A549 (cell line): ENCODE measurements at regions not wholly inside any gene's neighbourhood (a gene's known extent, or its start where the extent isn't known, plus 50 kb on each side); places are given as distances from the start of the nearest gene placed in this dataset.

Experiments
- ATAC-seq, 2 experiments: fragments of 200-7000 bp in 1 of 2; fragments of >200 bp in 1 of 2; cut with Nextera tagmentation in 1 of 2; cut with Tn5 transposase in 1 of 2; 3 replicates each; pipeline versions ENCODE4 v1.8.0 to v1.9.1; 2018 to 2020; ENCODE audit warnings: mild to moderate bottlenecking in 1 of 2, moderate library complexity in 1 of 2
- CTCF ChIA-PET: fragments of 300-600 bp; sonication (Branson Sonifier 250); formaldehyde crosslinking; extraction: SDS; loops from one replicate; lab custom pipeline; 2021; ENCODE audit warnings: antibody characterized with exemption, inconsistent platforms; lab: Yijun Ruan, JAX
- POLR2A ChIA-PET: fragments of 350-600 bp; formaldehyde crosslinking; extraction: SDS; loops from one replicate; lab custom pipeline; 2021; ENCODE audit warnings: antibody characterized with exemption, inconsistent platforms; lab: Yijun Ruan, JAX
- DNase-seq, 2 experiments: peaks; one replicate each; pipeline versions ENCODE4 v3.0.0 to v3.0.0-alpha.2; 2011 to 2016; ENCODE audit warnings: low read depth in 1 of 2, low spot score in 1 of 2
- FAIRE-seq: peaks from 2 replicates; lab custom pipeline; 2011; peaks lifted over from hg19 to GRCh38; lab: Jason Lieb, UNC
- H3K27ac ChIP-seq, 2 experiments: fragments of >200 bp; sonication (Bioruptor Twin); formaldehyde crosslinking; 3 replicates each; pipeline ENCODE4 v1.5.1; 2016 to 2017
- H3K4me1 ChIP-seq: fragments of >200 bp; sonication (Bioruptor Twin); formaldehyde crosslinking; 3 replicates; pipeline ENCODE4 v1.6.1; 2016
- H3K4me2 ChIP-seq: fragments of >200 bp; sonication (Bioruptor Twin); formaldehyde crosslinking; 3 replicates; pipeline ENCODE4 v1.6.1; 2016
- H3K4me3 ChIP-seq: fragments of >200 bp; sonication (Bioruptor Twin); formaldehyde crosslinking; 3 replicates; pipeline ENCODE4 v1.5.1; 2016
- H3K9me3 ChIP-seq: fragments of >200 bp; sonication (Bioruptor Twin); formaldehyde crosslinking; 3 replicates; pipeline ENCODE4 v1.6.1; 2016
- ATOH8 ChIP-seq: fragments of 250-450 bp; sonication (Bioruptor Pico); IDR thresholded peaks from 2 replicates; pipeline ENCODE4 v1.5.0; 2020; ENCODE audit warnings: low read depth, mild to moderate bottlenecking, moderate library complexity
- CBX8 ChIP-seq: fragments of 200-600 bp; sonication (generic); IDR thresholded peaks from 2 replicates; pipeline ENCODE4 v1.6.1; 2016
- CHD2 ChIP-seq: fragments of 150-350 bp; IDR thresholded peaks from 2 replicates; pipeline ENCODE4 v1.6.1; 2014; ENCODE audit warnings: low read length; ENCODE audit not compliant: partially characterized antibody
- CHD4 ChIP-seq: fragments of 200-600 bp; sonication (generic); IDR thresholded peaks from 2 replicates; pipeline ENCODE4 v1.6.1; 2016; ENCODE audit warnings: antibody characterized with exemption, mild to moderate bottlenecking, borderline replicate concordance
- EHF ChIP-seq: fragments of 250-450 bp; sonication (Bioruptor Pico); IDR thresholded peaks from 2 replicates; pipeline ENCODE4 v1.5.0; 2020; ENCODE audit warnings: mild to moderate bottlenecking
- EHMT2 ChIP-seq: fragments of 200-600 bp; sonication (generic); IDR thresholded peaks from 2 replicates; pipeline ENCODE4 v1.6.1; 2016; ENCODE audit warnings: antibody characterized with exemption, low read depth, mild to moderate bottlenecking, moderate library complexity
- ELK1 ChIP-seq: fragments of 150-350 bp; IDR thresholded peaks from 2 replicates; pipeline ENCODE4 v1.6.1; 2014; ENCODE audit warnings: low read depth, mild to moderate bottlenecking, low read length
- FOSL2 ChIP-seq, 2 experiments: fragments of 450-650 bp in 1 of 2; fragments of >200 bp in 1 of 2; sonication (Bioruptor Twin) in 1 of 2; formaldehyde crosslinking; IDR thresholded peaks; 2 replicates each; pipeline versions ENCODE4 v1.5.0 to v1.6.1; 2016 to 2020; ENCODE audit warnings: mild to moderate bottlenecking in 1 of 2, moderate library complexity in 1 of 2
- FOXS1 ChIP-seq: fragments of 250-450 bp; sonication (Bioruptor Pico); IDR thresholded peaks from 2 replicates; pipeline ENCODE4 v1.5.0; 2020; ENCODE audit warnings: mild to moderate bottlenecking, moderate library complexity
- HDAC2 ChIP-seq: fragments of 200-600 bp; sonication (generic); IDR thresholded peaks from 2 replicates; pipeline ENCODE4 v1.6.1; 2016
- HEYL ChIP-seq: fragments of 250-450 bp; sonication (Bioruptor Pico); IDR thresholded peaks from 2 replicates; pipeline ENCODE4 v1.8.0; 2021; ENCODE audit warnings: mild to moderate bottlenecking, moderate library complexity
- HOXA7 ChIP-seq: fragments of 250-450 bp; sonication (Bioruptor Pico); IDR thresholded peaks from 2 replicates; pipeline ENCODE4 v1.5.0; 2020; ENCODE audit warnings: mild to moderate bottlenecking, moderate library complexity
- HOXB5 ChIP-seq: fragments of 250-450 bp; sonication (Bioruptor Pico); IDR thresholded peaks from 2 replicates; pipeline ENCODE4 v1.5.0; 2020; ENCODE audit warnings: mild to moderate bottlenecking, moderate library complexity
- KDM1A ChIP-seq: fragments of 200-600 bp; sonication (generic); IDR thresholded peaks from 2 replicates; pipeline ENCODE4 v1.6.1; 2016; ENCODE audit warnings: low read depth, mild to moderate bottlenecking
- MAX ChIP-seq: IDR thresholded peaks from 2 replicates; pipeline ENCODE4 v1.6.1; 2012
- MAZ ChIP-seq: fragments of 150-350 bp; IDR thresholded peaks from 2 replicates; pipeline ENCODE4 v1.6.1; 2014; ENCODE audit warnings: antibody characterized with exemption, low read depth, low read length, borderline replicate concordance
- NPAS2 ChIP-seq: fragments of 250-450 bp; sonication (Bioruptor Pico); IDR thresholded peaks from 2 replicates; pipeline ENCODE4 v1.8.0; 2022; ENCODE audit warnings: mild to moderate bottlenecking, moderate library complexity, borderline replicate concordance
- NR3C1 ChIP-seq: fragments of >200 bp; sonication (Bioruptor Twin); formaldehyde crosslinking; IDR thresholded peaks from 3 replicates; pipeline ENCODE4 v1.6.1; 2017
- PHF8 ChIP-seq: fragments of 200-600 bp; sonication (generic); IDR thresholded peaks from 2 replicates; pipeline ENCODE4 v1.6.1; 2016; ENCODE audit warnings: low read depth, mild to moderate bottlenecking, antibody characterized with exemption, moderate library complexity, borderline replicate concordance
- POLR2A ChIP-seq: IDR thresholded peaks from 2 replicates; pipeline ENCODE4 v1.6.1; 2012; ENCODE audit warnings: mild to moderate bottlenecking, low read length
- RAD21 ChIP-seq, 2 experiments: fragments of >200 bp in 1 of 2; sonication (Bioruptor Twin) in 1 of 2; formaldehyde crosslinking in 1 of 2; IDR thresholded peaks in 1 of 2; conservative IDR thresholded peaks in 1 of 2; 2 replicates in 1 of 2; 3 replicates in 1 of 2; pipeline ENCODE4 v1.6.1; 2012 to 2018; ENCODE audit warnings: inconsistent platforms in 1 of 2
- RFX5 ChIP-seq: fragments of 450-650 bp; IDR thresholded peaks from 2 replicates; pipeline ENCODE4 v1.7.1; 2014; ENCODE audit warnings: antibody characterized with exemption, mild to moderate bottlenecking, moderate library complexity
- RNF2 ChIP-seq: fragments of 200-600 bp; sonication (generic); IDR thresholded peaks from 2 replicates; pipeline ENCODE4 v1.6.1; 2016; ENCODE audit warnings: low read depth, mild to moderate bottlenecking, antibody characterized with exemption, moderate library complexity, borderline replicate concordance
- SMC3 ChIP-seq: fragments of >200 bp; sonication (Bioruptor Twin); formaldehyde crosslinking; IDR thresholded peaks from 3 replicates; pipeline ENCODE4 v1.6.1; 2018; ENCODE audit warnings: inconsistent platforms
- SREBF2 ChIP-seq: fragments of 450-650 bp; IDR thresholded peaks from 2 replicates; pipeline ENCODE4 v1.6.1; 2014; ENCODE audit warnings: mild to moderate bottlenecking, moderate library complexity
- TFCP2L1 ChIP-seq: fragments of 250-450 bp; sonication (Bioruptor Pico); IDR thresholded peaks from 2 replicates; pipeline ENCODE4 v1.5.0; 2021; ENCODE audit warnings: mild to moderate bottlenecking
- TP53 ChIP-seq: fragments of 250-450 bp; sonication (Bioruptor Pico); IDR thresholded peaks from 2 replicates; pipeline ENCODE4 v1.5.0; 2021; ENCODE audit warnings: mild to moderate bottlenecking, moderate library complexity
- ZFP36 ChIP-seq: fragments of 450-650 bp; IDR thresholded peaks from 2 replicates; pipeline ENCODE4 v1.6.1; 2014; ENCODE audit warnings: borderline replicate concordance; ENCODE audit not compliant: partially characterized antibody
- ZNF302 ChIP-seq: fragments of 250-450 bp; sonication (Bioruptor Pico); IDR thresholded peaks from 2 replicates; pipeline ENCODE4 v1.9.0; 2021; ENCODE audit warnings: inconsistent platforms, mild to moderate bottlenecking, moderate library complexity
- WGBS: methylation state at CpG from one replicate; pipeline ENCODE4 v1.1.6; 2017; ENCODE audit errors: missing lambda C conversion rate; 5-methylcytosine and 5-hydroxymethylcytosine counted together
- TF ChIP-seq, protein P1 (sequence below): fragments of 450-650 bp; IDR thresholded peaks from 2 replicates; pipeline ENCODE4 v1.6.1; 2014; ENCODE audit warnings: antibody characterized with exemption

DNA sequence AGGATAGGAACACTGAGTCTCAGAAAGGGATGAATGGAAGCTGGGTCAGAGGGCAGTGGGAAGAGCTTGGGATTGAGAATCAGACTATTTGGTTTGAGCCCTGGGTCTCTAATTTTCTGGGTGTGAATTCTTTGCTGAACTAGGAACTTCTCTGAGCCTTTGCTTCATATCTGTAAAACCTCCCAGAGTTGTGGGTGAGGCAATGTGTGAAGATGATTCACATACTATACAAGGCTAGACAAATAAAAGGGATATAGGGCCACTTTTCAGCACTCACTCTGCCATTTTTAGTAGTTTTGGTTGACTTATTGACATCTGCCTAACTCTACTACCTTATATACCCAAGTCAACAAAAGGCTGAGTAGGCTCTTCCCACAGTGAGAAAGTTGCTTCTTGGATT is 77.7 kb upstream of the JUN start:
- ChIA-PET POLR2A (no interaction called here), CTCF (no interaction called here)
- Histone ChIP-seq H3K4me3 (no peak overlapping the region), H3K27ac (peak overlapping the region; percentile 39 to 72; a peak in 4 of 6 replicates), H3K4me1 (peaks cover 22% of the 10 kb centered on the region), H3K4me2 (peak overlapping the region; percentile 9; the same call in 2 of the 3 replicates), H3K9me3 (no peaks in the 10 kb centered on the region)
- no peak for TF ChIP-seq FOSL2 (IDR thresholded peaks at IDR 0.05)
- 0 out of 2 replicates have a peak, but pooled peaks have one; percentile 19 for TF ChIP-seq FOSL2 (CRISPR knock-in tag; IDR thresholded peaks at IDR 0.05)
- no peak for TF ChIP-seq CHD4
- ATAC-seq (peak in 1 of 2 experiments; percentile 71; a peak in 2 of 6 replicates), DNase-seq (peak in 1 of 2 experiments; percentile 19), FAIRE-seq (no peak)

DNA sequence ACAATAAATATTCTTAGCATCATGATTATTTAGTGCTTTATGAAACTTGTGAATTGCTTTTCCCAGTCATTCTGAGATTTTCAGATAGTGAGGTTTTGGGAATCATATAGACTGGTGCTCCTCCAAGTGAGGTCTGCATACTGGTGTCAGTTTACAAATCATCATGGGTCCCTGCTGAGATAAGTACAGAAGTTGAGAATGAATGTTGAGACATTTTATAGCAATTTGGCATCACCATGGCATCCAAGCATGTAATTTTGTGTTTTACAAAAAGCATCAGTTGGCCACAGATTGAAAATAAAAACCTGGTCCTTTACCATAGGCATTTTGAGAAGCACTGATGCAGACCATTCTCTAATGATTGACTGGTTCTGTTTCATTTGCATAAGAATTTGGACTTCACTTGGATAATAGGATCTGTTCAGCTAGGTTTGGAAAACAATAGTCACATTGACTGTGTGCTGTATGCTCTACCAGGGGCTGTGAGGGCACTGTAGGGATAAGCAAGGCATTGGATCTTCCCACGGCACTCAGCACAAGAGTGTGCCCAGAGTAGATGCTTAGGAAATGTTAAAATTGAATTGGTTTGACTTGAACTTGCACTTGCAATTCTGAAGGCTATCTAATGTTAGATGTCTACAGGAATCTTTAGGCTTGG is 79.0 kb upstream of the JUN start:
- H3K4me3 ChIP-seq = no peak overlapping the region
- H3K4me1 ChIP-seq = peaks cover 22% of the 10 kb centered on the region
- no peak overlapping the region for H3K27ac ChIP-seq
- DNase-seq (no peak), ATAC-seq (no peak), FAIRE-seq (no peak)
- WGBS = 92% methylated on average over 1 of the region's 1 CpG
- POLR2A ChIA-PET = no interaction called here
- TF ChIP-seq, protein P1, sequence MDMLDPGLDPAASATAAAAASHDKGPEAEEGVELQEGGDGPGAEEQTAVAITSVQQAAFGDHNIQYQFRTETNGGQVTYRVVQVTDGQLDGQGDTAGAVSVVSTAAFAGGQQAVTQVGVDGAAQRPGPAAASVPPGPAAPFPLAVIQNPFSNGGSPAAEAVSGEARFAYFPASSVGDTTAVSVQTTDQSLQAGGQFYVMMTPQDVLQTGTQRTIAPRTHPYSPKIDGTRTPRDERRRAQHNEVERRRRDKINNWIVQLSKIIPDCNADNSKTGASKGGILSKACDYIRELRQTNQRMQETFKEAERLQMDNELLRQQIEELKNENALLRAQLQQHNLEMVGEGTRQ = no peak
- no peak for TF ChIP-seq EHF (CRISPR knock-in tag)
- TF ChIP-seq CBX8 = no peak
- TF ChIP-seq CHD2 = no peak
- no peak for TF ChIP-seq ELK1
- no peak for TF ChIP-seq PHF8
- no peak for TF ChIP-seq NPAS2
- TF ChIP-seq SMC3 = no peak
- no peak for TF ChIP-seq HDAC2
- no peak for TF ChIP-seq MAZ
- TF ChIP-seq ZNF302 (CRISPR knock-in tag) = no peak
- TF ChIP-seq TFCP2L1 (CRISPR knock-in tag) = no peak
- no peak for TF ChIP-seq MAX
- TF ChIP-seq RNF2 = no peak
- TF ChIP-seq, all 56 proteins: peak for 0
- no peaks in the 10 kb centered on the region for H3K9me3 ChIP-seq
- CTCF ChIA-PET = interaction anchor here (0.6 kb wide), 1 partner anchor 187 kb away, joined by 3 read pairs; no protein-coding TSS in a partner anchor
- no peak overlapping the region for H3K4me2 ChIP-seq

GRCh38 chr1:58864654-58865053 is 80.8 kb upstream of the JUN start:
- 71% methylated on average over 2 of the region's 2 CpGs for WGBS
- no peak for TF ChIP-seq ATOH8 (CRISPR knock-in tag)
- no peak for TF ChIP-seq FOSL2 (IDR thresholded peaks at IDR 0.05)
- no peak for TF ChIP-seq FOSL2 (CRISPR knock-in tag; IDR thresholded peaks at IDR 0.05)
- no peak for TF ChIP-seq KDM1A
- TF ChIP-seq SREBF2 = no peak
- no peak for TF ChIP-seq FOXS1 (CRISPR knock-in tag)
- TF ChIP-seq ZFP36 = no peak
- no peak for TF ChIP-seq RFX5
- no peak for TF ChIP-seq EHMT2
- TF ChIP-seq NR3C1 = no peak
- no peak for TF ChIP-seq CHD4
- no peak for TF ChIP-seq TP53 (CRISPR knock-in tag)
- TF ChIP-seq HOXA7 = no peak
- TF ChIP-seq HEYL (CRISPR knock-in tag) = no peak
- no peak for TF ChIP-seq RNF2
- TF ChIP-seq HOXB5 (CRISPR knock-in tag) = no peak
- no peak for TF ChIP-seq CBX8
- TF ChIP-seq, protein P1 = no peak
- no peak for TF ChIP-seq POLR2A
- no peak for TF ChIP-seq RAD21 (conservative IDR thresholded peaks at IDR 0.05 in 1 of 2, IDR thresholded peaks at IDR 0.05 in 1 of 2)
- no peak for TF ChIP-seq EHF (CRISPR knock-in tag)
- H3K9me3 ChIP-seq = no peaks in the 10 kb centered on the region
- ChIA-PET CTCF (no interaction called here), POLR2A (no interaction called here)
- FAIRE-seq (no peak), DNase-seq (no peak), ATAC-seq (no peak)
- H3K27ac ChIP-seq = no peak overlapping the region
- H3K4me3 ChIP-seq = no peak overlapping the region
- H3K4me2 ChIP-seq = no peak overlapping the region
- H3K4me1 ChIP-seq = peaks cover 15% of the 10 kb centered on the region
